ENCODE measurements at regions not wholly inside any gene's neighbourhood (a gene's known extent, or its start where the extent isn't known, plus 50 kb on each side); places are given as distances from the start of the nearest gene placed in this dataset.

- no peak for DNase-seq
Observed at GRCh38 chr2:237251986-237252385, 162.0 kb downstream of the COL6A3 start.

DNA sequence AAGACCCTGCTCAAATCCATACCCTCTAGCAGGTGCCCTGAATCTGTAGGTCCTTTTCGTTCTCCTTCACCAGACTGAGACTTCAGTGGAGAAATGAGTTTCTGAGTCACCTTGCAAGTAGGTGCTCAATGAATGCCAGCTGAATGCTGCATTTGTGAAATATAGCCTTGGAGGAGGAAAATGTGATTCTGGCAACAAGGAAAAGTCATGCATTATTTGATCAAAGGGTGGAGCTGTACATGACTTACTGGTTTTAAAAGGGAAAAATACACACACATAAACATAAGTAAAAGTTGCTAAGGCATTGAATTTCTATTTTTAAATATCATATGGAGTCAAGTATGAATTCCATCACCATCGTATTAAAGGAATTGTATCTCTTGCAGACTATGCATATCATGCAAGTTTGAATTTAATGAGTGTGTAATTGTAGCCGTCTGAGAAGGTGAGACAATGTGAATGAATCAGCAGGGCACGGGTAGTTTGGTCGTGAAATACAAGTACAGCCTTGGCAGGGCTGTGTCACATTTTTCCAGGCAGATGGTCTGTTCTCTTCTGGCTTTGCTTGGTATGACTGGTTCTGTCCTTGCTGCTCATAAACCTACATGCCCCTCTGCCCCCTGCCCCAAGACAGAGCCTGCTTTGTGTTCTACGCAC lies 160.8 kb downstream of the COL6A3 start:
- DNase-seq: no peak

- no peak for DNase-seq
Observed at GRCh38 chr2:237254369-237254861, 159.5 kb downstream of the COL6A3 start.

GRCh38 chr2:237254911-237255578 lies 158.9 kb downstream of the COL6A3 start:
- DNase-seq: no peak

- no peak for DNase-seq
Observed at GRCh38 chr2:237256887-237257286, 157.1 kb downstream of the COL6A3 start.

- DNase-seq: peak; percentile 31
Observed at GRCh38 chr2:237257471-237257951, 156.5 kb downstream of the COL6A3 start.

GRCh38 chr2:237258116-237258515 lies 155.8 kb downstream of the COL6A3 start:
- no peak for DNase-seq

- no peak for DNase-seq
Observed at GRCh38 chr2:237258615-237259014, 155.3 kb downstream of the COL6A3 start.

DNA sequence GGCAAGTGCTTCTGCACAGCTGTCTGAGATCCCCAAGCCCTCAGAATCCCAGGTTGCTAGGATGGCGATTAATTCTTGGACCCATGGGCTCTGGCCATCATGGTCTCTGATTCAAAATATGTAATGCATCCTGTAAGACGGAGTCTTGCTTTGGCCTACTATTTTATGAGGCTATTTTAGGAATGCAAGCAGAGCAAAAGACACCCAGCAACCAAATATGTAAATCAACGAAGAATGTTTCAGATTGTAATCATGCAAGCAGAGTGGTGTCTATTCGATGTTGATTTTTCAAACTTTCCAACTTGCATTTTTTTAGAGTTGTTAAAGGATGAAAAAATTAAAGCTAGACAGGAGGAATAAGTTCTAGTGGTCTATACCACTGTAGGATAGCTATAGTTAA lies 154.8 kb downstream of the COL6A3 start:
- no peak for DNase-seq

DNA sequence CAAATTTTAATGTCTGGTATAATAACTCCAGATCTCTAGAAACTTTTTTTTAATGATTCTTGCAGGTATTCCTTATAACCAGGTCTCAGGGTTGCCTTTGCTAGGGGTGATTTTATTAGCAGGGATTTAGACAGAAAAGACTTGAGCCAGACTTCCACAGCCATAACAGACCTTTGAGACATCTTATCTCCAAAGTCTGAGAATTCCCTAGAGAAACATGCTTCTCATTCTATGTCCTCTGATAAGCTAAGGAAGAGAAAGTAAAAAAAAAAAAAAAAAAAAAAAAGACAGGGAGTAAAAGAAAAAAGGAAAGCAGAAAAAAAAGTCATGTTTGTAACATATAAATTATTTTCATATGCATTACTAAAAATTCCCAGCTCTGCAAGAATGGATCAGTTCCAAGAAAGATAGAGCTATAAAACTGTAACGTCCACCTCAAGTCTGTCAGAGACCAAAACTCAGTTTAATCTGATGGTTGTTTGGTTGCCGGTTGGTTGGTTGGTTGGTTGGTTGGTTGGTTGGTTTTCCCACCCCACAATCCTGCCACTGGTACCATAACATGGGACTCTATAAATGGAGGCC lies 153.8 kb downstream of the COL6A3 start:
- DNase-seq: no peak

DNA sequence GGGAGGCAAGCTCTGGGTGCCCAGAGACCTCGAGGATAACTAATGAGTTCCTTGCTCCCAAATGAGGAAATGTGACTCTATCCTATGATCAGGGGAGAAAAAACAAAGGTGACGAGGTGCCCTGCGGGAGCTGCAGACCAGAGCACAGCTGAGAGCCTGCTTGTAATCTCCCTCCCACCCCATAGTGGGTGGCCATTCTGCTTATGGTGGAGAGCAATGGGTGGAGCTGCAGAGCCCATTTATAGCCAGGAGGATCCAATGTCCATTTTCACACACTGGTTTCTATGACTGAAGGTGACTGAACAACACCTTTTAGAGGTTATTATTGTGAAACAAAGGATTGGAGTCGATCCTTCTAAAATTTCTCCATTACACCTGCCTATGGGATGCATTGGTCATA lies 153.3 kb downstream of the COL6A3 start:
- no peak for DNase-seq

GRCh38 chr2:237261327-237261726 lies 152.6 kb downstream of the COL6A3 start:
- no peak for DNase-seq

- no peak for DNase-seq
Observed at GRCh38 chr2:237262838-237263771, 150.9 kb downstream of the COL6A3 start.

DNA sequence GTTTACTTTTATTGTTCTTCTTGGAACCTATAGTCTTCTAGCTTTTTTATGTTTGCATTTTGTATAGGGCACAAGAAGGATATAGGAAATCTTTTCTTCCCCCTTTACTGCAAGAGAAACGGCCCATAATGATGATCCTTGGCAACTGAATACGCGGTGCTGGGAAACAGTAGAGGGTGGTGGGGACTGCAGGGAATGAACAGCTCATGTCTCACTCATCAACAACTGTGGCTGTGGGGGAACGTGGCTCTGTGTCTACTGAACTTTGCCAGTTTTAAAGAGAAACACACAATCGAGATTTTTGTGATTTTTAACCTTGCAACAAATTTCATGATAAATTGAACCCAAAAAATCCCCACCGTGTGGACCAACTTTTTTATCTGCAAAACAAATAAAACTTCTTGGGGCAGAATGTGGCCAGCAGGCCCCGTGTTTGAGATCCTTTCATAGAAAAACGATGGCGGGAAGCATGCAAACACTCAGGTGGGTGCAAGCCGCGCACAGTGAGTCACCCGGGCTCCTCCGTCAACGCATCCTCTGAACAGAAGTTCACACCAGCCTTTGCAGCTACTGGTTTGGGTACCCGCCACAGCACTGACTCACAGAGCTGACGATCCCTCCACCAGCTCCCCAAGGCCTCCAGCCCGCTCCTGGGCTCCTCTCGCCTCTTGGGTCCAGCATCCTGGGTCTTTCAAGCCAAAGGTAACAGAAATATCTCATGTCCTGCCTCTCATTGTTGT lies 149.3 kb downstream of the COL6A3 start:
- no peak for DNase-seq

DNA sequence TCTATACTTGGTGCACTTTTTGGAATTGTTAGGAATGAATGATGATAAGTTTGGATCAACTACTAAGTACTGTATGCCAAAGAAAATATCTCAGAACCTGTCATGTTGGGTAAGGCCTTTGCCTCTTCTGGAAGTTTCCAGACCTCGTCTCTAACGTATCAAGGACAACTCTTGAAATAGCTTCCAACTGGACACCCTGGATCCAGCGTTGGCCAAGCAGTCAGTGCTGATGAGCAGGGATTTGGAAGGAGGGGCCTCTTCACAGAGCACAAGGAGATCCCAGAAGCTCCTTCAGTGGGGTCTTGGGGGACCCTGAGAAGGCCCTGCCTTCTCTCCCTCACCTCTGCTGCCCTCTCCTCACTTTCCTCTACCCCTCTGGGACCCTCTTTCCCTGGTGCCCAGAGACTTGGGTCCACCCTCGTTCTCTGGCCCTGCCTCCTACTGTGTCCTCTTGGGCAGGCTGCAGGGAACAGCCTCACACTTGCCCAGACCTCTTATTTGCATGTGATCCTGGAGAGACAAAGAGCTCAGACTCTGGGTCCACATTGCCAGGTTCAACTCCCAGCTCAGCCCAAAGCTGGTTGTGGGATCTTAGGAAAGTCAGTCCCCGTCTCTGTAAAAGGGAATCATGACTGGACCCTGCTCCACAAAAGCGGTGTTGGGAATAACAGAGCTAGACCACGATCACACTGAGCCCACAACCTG lies 145.8 kb downstream of the COL6A3 start:
- no peak for DNase-seq

- no peak for DNase-seq
Observed at GRCh38 chr2:237269138-237269875, 144.7 kb downstream of the COL6A3 start.

GRCh38 chr2:237270520-237270919 lies 143.4 kb downstream of the COL6A3 start:
- no peak for DNase-seq

DNA sequence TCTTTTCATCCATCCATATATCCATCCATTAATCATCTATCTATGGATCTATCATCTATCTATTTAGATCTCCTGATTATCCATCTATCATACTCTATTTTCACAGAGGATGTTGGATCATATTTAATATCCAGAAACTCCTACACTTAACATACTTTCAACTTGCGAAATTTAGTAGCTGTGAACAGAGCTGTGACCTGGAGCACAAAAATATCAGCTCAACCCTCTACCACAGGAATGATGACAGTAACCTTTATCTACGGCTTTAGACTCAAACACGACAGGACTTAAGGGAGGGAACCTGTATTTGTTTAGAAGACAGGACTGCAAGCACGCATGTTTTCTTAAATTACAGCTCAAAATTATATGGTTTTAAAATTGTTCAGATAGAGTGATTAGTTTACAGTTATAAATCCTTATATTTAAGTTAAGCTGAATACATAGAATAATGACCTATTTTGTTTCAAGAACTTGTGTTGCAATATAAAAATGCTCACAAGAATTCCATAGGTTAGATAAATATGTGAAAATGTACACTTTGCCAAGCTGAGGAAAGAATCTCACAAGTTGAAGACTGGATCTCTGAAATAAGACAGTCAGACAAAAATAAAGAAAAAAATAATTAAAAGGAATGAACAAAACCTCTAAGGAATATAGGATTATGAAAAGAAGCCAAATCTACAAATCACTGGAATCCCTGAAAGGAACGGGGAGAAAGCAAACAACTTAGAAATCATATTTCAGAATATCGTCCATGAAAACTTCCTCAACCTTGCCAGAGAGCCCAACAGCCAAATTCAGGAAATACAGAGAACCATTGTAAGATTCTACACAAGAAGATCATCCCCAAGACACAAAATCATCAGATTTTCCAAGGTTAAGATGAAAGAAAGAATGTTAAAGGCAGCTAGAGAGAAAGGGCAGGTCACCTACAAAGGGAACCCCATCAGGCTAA lies 142.0 kb downstream of the COL6A3 start:
- no peak for DNase-seq
